ENCODE measurements at regions not wholly inside any gene's neighbourhood (a gene's known extent, or its start where the extent isn't known, plus 50 kb on each side); places are given as distances from the start of the nearest gene placed in this dataset.

DNA sequence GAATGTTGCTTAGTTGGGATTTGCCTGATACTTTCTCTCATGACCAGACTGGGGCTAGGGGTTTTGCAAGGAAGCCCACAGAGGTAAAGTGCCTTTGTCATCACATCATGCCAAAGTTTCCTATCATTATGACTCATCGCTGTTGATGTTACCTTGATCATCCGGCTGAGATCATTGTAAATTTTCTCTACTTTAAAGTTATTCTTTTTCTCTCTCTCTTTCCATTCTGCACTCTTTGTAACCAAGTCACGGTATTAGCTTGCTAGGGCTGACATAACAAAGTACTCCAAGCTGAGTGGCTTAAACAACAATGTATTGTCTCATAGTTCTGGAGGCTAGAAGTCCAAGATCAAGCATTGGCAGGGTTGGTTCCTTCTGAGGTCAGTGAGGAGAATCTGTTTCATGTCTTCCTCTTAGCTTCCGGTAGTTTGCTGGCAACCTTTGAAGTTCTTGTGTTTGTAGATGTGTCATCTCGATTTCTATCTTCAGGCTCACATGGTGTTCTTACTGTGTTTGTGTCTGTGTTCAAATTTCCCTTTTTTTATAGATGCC lies 113.0 kb downstream of the DTHD1 start:
- no peak for ATAC-seq

DNA sequence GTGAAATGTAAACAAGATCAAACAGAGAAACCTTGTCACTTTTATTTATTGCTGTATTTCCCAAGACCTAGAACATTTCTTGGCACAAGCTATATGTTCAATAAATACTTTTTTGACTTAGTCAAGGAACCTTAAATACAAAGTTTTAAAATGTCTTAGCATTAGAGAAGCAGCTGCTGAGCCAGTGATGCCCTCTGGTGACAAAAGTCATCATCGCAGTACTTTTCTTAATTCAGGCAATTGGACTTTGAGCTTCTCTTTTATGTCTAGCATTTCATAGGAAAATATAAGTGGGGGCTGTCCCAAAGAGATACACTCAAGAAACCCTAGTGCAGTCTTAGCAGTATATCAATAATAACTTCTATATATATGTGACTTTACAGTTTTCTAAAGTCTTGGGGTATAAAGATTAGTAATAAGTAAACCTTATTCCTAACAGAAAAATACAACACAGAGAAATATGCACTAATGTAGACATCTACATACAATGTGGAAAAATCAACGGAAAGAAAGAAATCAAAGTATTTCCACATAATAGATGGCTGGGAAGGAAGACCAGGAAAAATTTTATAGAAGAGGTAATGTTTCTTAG lies 118.4 kb downstream of the DTHD1 start:
- no peak for ATAC-seq

DNA sequence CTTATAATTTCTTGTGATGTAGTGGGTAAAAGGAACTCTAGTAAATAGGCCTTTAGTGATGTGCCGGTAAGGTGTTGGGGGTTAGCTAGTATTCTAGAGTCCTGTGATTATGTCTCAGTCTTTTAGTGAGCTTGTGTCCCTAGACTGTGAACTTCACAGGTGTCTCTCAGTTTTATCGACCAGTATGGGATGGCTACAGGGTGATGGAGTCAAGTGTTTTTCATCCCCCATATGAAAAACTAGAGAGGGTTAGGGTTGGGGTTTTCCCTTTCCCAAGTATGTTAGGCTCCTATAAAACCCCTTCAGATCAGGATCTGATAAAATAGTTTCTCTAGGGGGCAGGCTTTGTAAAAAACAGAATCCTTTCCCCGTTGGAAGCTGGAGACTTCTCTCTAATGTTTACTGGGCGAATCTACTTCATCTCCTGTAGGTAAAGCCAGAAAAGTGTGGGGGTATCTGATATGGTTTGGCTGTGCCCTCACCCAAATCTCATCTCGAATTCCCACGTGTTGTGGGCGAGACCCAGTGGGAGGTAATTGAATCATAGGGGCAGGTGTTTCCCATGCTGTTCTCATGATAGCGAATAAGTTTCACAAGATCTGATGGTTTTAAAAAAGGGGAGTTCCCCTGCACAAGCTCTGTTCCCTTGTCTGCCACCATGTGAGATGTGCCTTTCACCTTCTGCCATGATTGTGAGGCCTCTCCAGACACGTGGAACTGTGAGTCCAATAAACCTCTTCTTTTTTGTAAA lies 120.8 kb downstream of the DTHD1 start:
- ATAC-seq, result no peak

DNA sequence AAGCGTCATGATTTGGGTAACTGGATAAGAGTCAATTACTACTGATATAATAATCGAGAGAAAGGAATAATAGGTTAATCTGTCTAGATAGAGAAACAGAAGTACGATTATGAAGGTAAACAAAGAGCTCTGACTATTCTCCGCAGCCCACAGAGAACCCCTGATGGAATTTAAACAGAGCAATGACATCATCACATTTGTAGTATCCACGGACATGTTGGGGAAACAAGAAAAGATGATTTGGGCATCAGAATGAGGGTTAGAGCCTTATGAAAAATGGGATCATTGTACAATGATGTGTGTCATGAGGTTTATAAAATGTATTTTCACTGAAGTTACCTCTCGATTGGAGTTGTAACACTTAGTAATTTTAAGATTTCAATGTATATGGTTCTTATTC lies 129.9 kb downstream of the DTHD1 start:
- ATAC-seq, result no peak

GRCh38 chr4:36414248-36414647 lies 132.8 kb downstream of the DTHD1 start:
- no peak for ATAC-seq

GRCh38 chr4:36417146-36417545 lies 135.7 kb downstream of the DTHD1 start:
- no peak for ATAC-seq

- no peak for ATAC-seq
Observed at GRCh38 chr4:36420111-36420679, 138.8 kb downstream of the DTHD1 start.

DNA sequence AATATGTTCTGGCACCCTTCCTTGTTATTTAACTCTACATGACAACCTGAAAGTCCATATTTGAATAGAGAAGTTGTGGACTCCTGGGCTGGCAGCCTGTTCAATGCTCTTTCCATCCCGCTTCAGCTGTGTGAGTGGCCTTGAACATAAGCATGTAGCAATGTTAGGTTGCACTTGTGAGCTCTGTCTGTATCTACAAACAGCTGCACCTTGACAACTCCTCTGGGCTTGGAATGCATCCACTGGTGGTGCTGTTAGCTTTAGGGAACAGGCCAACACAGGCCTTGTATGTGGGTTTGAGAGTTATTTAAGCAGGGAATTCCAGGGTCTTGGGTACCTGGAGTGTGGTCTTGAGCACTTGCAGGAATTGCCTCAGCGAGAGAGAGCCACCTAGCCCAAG lies 141.2 kb downstream of the DTHD1 start:
- no peak for ATAC-seq

GRCh38 chr4:36426741-36427140 lies 145.3 kb downstream of the DTHD1 start:
- no peak for ATAC-seq

- no peak for ATAC-seq
Observed at GRCh38 chr4:36427696-36428095, 146.3 kb downstream of the DTHD1 start.

DNA sequence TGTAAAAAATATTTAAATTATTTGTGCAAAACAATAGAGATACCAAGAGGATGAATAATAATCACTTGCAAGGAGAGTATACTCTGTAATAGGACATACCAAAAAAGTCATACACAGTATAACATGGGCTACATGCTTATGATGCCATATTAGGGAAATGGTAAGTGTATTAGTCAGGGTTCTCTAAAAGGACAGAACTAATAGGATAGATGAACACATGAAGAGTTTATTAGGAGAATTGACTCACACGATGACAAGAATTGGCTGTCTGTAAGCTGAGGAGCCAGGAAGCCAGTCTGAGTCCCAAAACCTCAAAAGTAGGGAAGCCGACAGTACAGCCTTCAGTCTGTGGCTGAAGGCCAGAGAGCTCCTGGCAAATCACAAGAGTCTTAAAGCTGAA lies 151.2 kb downstream of the DTHD1 start:
- no peak for ATAC-seq

DNA sequence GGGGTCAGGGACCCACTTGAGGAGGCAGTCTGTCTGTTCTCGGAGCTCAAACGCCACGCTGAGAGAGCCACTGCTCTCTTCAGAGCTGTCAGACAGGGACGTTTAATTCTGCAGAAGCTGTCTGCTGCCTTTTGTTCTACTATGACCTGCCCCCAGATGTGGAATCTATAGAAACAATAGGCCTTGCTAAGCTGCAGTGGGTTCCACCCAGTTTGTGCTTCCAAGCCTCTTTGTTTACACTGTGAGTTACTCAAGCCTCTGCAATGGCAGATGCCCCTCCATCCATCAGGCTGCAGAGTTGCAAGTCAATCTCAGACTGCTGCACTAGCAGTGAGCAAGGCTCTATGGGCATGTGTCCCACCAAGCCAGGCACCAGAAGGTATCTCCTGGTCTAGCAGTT lies 158.1 kb downstream of the DTHD1 start:
- no peak for ATAC-seq

DNA sequence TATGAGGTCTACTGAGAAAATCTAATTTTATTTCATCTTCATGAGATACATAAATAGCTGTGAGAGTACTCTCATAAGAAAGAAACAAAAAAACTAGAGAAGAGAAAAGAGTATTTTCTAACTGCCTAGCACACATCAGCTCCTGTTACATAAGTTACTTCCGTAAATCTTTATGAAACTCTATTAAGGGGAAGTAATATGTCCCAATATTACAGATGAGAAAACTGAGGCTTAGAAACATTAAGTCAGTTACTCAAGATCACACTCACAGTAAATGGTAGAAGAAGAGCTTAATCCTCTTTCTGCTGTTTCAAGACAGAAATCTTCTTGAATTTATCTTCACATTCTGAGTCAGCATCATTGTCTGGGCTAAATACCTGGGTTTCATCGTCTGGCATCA lies 164.1 kb downstream of the DTHD1 start:
- no peak for ATAC-seq

GRCh38 chr4:36446275-36446674 lies 164.9 kb downstream of the DTHD1 start:
- ATAC-seq, result peak; percentile 35

DNA sequence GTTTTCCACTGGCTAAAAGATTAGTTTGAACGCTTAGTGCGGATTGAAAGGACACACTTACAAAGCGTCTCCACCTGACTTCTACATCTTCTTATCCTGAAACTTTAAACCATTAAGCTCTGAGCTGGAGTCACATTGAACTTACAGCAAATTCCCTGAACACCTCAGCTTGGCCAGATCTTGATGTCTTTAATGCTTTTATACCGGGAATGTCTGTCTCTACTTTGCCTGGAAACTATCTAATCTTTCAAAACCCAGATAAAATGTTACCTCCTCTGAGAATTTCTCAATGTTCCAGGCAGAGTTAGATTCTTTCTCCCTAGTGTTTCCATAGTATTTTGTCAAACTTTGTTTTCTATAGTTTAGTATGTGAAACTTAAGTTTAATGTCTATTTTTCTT lies 179.9 kb downstream of the DTHD1 start:
- no peak for ATAC-seq

DNA sequence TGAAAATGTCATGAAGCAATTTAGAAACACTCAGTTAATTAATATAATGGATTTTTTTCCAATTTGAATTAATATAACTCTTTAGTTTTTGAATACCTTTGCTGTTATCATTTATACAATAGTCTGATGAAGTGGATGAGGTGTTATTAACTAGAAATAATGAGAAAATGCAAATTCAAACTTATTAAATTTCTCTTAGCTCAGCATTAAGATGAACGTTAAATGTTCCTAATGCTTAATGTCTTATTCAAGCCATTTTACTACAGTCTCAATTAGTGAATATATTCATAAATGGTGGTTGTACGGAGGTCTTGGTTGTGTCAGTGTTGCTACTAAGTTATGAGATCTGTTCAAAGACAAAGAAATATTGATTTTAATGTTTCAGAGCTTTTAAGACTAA lies 186.3 kb downstream of the DTHD1 start:
- no peak for ATAC-seq

GRCh38 chr4:36471903-36472302 lies 190.5 kb downstream of the DTHD1 start:
- ATAC-seq, result no peak

DNA sequence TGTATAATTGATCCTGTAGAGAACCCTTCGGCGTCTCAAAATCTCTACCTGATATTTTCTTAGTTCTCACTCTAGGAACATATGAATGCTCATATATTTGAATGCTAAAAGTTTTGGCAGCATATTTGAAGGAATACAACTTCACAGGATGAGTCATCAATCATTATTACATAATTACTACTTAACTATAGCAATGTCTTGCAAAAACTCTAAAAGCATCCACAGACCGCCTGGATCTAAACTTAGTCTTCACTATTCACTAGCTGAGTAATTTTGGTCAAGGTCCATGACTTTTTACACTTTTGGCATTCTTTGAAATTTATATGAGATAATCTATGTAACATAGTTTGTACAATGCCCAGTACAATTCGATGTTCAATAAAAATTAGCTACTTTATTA lies 194.7 kb downstream of the DTHD1 start:
- no peak for ATAC-seq

- no peak for ATAC-seq
Observed at GRCh38 chr4:36477861-36478260, 196.4 kb downstream of the DTHD1 start.

GRCh38 chr4:36485885-36486284 lies 204.5 kb downstream of the DTHD1 start:
- ATAC-seq, result no peak

DNA sequence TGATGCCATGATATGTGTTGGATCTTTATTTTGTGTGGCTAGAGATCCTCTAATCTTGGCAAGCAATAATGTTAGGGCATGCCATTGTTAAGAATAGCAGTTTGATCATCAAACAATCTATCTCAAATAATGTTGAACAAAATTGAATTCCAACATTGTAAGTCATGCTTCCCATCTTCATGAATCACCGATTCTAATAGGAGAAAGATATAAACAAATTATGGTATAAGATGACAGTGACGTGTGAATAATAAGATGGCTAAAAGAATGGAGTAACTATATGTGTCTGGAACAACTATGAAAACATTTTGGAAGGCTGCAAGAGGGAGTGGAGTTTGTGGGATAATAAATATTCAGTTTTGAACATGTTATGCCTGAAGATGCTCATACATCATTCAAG lies 208.4 kb downstream of the DTHD1 start:
- ATAC-seq, result no peak

DNA sequence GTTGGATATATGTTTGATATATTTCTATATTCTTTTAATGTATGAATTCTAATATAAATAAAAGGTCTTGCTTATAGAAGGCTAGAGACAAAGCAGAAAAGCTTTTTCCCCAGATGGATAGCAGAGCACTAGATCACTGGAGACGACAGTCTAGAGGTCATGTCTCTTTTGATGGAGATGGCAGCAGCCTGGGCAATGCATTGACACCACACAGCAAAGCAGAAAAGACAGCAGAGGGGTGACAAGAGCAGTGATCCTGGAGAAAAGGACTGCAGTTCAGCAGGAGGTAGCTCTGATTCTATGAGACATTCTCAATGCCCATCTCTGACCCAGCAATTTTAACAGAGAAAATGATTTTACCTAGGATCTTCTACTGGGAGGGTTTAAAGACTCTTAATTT lies 210.6 kb downstream of the DTHD1 start:
- ATAC-seq, result no peak

DNA sequence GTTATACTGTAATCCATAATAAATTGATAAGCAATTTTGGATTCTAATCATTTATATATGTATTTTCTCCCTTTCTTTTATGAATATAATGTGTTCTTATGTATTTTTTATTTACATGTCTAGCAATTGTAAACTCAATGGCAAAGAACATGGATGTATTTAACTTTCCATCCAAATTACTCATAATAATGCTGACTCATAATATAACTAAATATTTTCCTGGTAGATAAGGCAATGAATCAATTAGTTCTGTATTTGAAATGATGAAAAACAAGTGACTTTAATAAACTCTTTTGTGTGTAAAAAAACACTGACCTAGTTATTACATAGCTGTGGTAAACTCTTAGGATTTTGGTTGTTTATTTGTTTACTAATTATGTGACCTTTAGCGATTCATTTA lies 211.2 kb downstream of the DTHD1 start:
- no peak for ATAC-seq

DNA sequence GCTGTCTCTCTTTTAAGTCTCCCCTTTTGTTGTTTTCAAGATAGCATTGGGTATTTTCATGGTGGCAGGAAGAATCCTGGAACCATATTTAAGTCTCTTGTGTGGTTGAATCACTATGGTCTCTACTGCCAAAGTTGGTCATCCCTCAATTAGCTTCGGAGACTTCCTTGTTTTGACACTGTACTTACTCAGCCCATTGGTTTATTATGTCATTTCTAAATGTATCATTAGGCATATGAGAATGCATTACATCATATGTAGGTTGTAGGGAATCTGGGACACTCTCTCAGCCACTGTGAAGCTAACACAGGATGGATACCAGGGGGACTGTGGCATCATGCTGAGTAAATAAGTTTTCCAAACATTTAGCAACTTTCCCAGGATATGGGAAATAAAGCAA lies 211.8 kb downstream of the DTHD1 start:
- ATAC-seq, result peak; percentile 81
